ENCODE measurements at regions not wholly inside any gene's neighbourhood (a gene's known extent, or its start where the extent isn't known, plus 50 kb on each side); places are given as distances from the start of the nearest gene placed in this dataset.

- ATAC-seq: no peak
- intact Hi-C loops (cut with DNase I): no loop called here
- TF ChIP-seq POLR2A (IDR thresholded peaks at IDR 0.05) (no peak), CTCF (IDR thresholded peaks at IDR 0.05) (no peak)
- Histone ChIP-seq H3K27me3 (no peaks in the 10 kb centered on the region), H3K9me3 (no peaks in the 10 kb centered on the region), H3K4me3 (no peak overlapping the region), H3K4me1 (no peaks in the 10 kb centered on the region), H3K27ac (no peak overlapping the region), H3K36me3 (no peaks in the 10 kb centered on the region)
- 41 to 57% (median 50%) methylated on average over 8 of the region's 8 CpGs for WGBS, 4 donors
- no peak for DNase-seq
These were observed 135.3 kb upstream of the TENM3 start for GRCh38 chr4:182107931-182108330.

DNA sequence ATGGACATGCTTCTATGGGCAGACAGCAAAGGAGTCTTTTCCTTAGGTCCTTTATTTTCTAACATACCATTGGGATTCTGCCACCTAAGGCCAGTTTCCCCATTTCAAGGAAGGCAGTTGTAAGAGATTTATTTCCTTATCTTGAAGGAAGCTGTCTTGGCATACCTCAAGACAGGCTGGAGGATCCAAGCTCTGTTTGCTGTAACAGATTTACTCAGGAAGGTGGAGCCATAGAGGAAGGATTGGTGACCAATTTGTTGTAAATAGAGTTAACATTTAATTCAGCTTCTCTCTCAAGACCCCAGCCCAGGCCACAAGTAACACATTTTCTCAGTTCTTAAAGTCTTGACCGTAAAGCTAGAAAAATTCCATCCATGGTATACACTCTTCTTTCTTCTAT, 131.6 kb upstream of the TENM3 start:
- TF ChIP-seq POLR2A (IDR thresholded peaks at IDR 0.05) (no peak), CTCF (IDR thresholded peaks at IDR 0.05) (no peak)
- H3K4me3 ChIP-seq: no peak overlapping the region
- ATAC-seq (no peak), DNase-seq (no peak)
- no peaks in the 10 kb centered on the region for H3K36me3 ChIP-seq
- no peak overlapping the region for H3K27ac ChIP-seq
- no peaks in the 10 kb centered on the region for H3K9me3 ChIP-seq
- intact Hi-C loops (cut with DNase I): no loop called here
- 96 to 100% (median 98%) methylated on average over 1 of the region's 1 CpG for WGBS, 4 donors
- H3K4me1 ChIP-seq: no peaks in the 10 kb centered on the region
- H3K27me3 ChIP-seq: no peaks in the 10 kb centered on the region

GRCh38 chr4:182113779-182114178, 129.4 kb upstream of the TENM3 start:
- H3K27ac ChIP-seq: no peak overlapping the region
- H3K4me1 ChIP-seq: no peaks in the 10 kb centered on the region
- intact Hi-C loops (cut with DNase I): no loop called here
- H3K27me3 ChIP-seq: no peaks in the 10 kb centered on the region
- no peak overlapping the region for H3K4me3 ChIP-seq
- DNase-seq (no peak), ATAC-seq (no peak)
- H3K36me3 ChIP-seq: no peaks in the 10 kb centered on the region
- no peak for TF ChIP-seq CTCF (IDR thresholded peaks at IDR 0.05)
- no peak for TF ChIP-seq POLR2A (IDR thresholded peaks at IDR 0.05)
- peaks cover 0 to 12% (median 0%) of the 10 kb centered on the region in 12 donors for H3K9me3 ChIP-seq

DNA sequence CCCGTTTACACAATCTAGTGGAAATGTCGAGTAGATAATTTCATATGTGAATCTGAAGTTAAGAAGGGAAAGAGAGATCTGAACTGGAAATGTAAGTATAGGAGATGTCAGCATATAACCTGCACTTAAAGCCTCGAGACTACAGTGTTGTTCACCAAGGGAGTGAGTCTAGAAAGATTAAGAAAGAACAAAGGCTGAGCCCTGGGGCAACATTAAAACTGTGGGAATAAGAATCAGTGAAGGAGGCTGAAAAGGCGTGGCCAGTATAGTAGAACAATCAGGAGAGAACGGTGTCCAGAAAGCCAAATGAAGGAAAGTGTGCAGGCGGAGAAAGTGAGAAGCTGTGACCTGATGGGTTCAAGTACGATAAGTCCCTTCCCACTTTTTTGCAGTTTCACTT, 118.8 kb upstream of the TENM3 start:
- DNase-seq (no peak), ATAC-seq (no peak)
- TF ChIP-seq CTCF (IDR thresholded peaks at IDR 0.05) (no peak), POLR2A (IDR thresholded peaks at IDR 0.05) (no peak)
- 86 to 88% (median 88%) methylated on average over 7 of the region's 7 CpGs for WGBS, 4 donors
- Histone ChIP-seq H3K4me3 (no peak overlapping the region), H3K4me1 (no peaks in the 10 kb centered on the region), H3K36me3 (no peaks in the 10 kb centered on the region), H3K9me3 (peaks cover 0 to 27% (median 12%) of the 10 kb centered on the region in 12 donors), H3K27me3 (peaks cover 0 to 2% (median 0%) of the 10 kb centered on the region in 9 donors), H3K27ac (no peak overlapping the region)
- intact Hi-C loops (cut with DNase I): no loop called here

Data from heart left ventricle (tissue), 16 donors.